ENCODE measurements at regions not wholly inside any gene's neighbourhood (a gene's known extent, or its start where the extent isn't known, plus 50 kb on each side); places are given as distances from the start of the nearest gene placed in this dataset.

DNA sequence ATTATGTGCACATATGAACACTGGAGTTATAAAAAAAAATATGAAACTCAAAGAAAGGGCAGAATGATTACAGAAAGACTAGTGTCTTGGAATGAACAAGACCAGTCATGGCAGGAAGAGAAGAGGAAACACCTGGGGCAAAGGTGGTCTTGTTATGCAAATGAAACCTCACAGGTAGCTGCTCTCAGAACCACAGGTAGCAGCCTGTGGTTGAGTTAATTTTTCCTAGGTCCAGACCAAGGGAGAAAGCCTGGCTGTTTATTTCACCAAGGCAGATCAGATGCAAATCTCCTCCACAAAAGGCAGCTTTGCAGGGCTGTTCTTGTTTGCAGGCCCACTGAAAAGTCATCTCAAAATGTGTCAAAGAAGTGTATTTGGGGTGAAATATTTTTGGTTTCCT lies 785.8 kb downstream of the RNF144A start:
- no peaks in the 10 kb centered on the region for H4K20me1 ChIP-seq (replicated peaks; ENCODE audit: control insufficient read depth, insufficient read depth, low read length)
- H3K9me1 ChIP-seq (ENCODE audit: control insufficient read depth, insufficient read depth, low read length), result no peaks in the 10 kb centered on the region
- in situ Hi-C loops (cut with MboI) (no loop called here), intact Hi-C loops (cut with micrococcal nuclease) (no loop called here)
- no peaks in the 10 kb centered on the region for H3K9me3 ChIP-seq (replicated peaks; ENCODE audit: control insufficient read depth, insufficient read depth, low read depth, low read length)
- no peaks in the 10 kb centered on the region for H3K79me2 ChIP-seq (ENCODE audit: control insufficient read depth, insufficient read depth, low read length)
- H3K36me3 ChIP-seq (ENCODE audit: control insufficient read depth, insufficient read depth, low read length), result no peaks in the 10 kb centered on the region
- H2AFZ ChIP-seq (ENCODE audit: low read depth, low read length), result no peak overlapping the region
- no peak for DNase-seq (ENCODE audit: extremely low read depth in 1 of 4, low spot score in 3 of 4)
- no peaks in the 10 kb centered on the region for H3K27me3 ChIP-seq (ENCODE audit: control insufficient read depth in 2 of 2, insufficient read depth in 2 of 2, low read length in 2 of 2)
- ATAC-seq, result no peak
- no peaks in the 10 kb centered on the region for H3K4me1 ChIP-seq (replicated peaks in 1 of 2; ENCODE audit: control insufficient read depth in 2 of 2, insufficient read depth in 2 of 2, low read length in 2 of 2)
- ChIA-PET POLR2A (no interaction called here), CTCF (ENCODE audit: low intra/inter-chr PET ratio) (no interaction called here)
- no peak overlapping the region for H3K27ac ChIP-seq (ENCODE audit: extremely low read depth, low read depth, low read length)
- FAIRE-seq, result no peak
- BruUV-seq (replicated peaks), result no TSS peak
- no peak overlapping the region for H3K4me3 ChIP-seq
- TF ChIP-seq HSF4 (CRISPR knock-in tag; IDR thresholded peaks at IDR 0.05; ENCODE audit: borderline replicate concordance) (no peak), JUNB (CRISPR knock-in tag; conservative IDR thresholded peaks at IDR 0.05) (no peak), MED1 (CRISPR knock-in tag; IDR thresholded peaks at IDR 0.05; ENCODE audit: borderline replicate concordance) (no peak), ARID2 (IDR thresholded peaks at IDR 0.05) (no peak), ZNF133 (CRISPR knock-in tag; IDR thresholded peaks at IDR 0.05) (no peak), RNF2 (IDR thresholded peaks at IDR 0.05) (no peak), KLF16 (IDR thresholded peaks at IDR 0.05) (no peak), ZNF778 (CRISPR knock-in tag; IDR thresholded peaks at IDR 0.05) (no peak), HNRNPH1 (optimal IDR thresholded peaks at IDR 0.05; ENCODE audit: low read depth, low read length) (no peak)
- TF ChIP-seq, protein P1, sequence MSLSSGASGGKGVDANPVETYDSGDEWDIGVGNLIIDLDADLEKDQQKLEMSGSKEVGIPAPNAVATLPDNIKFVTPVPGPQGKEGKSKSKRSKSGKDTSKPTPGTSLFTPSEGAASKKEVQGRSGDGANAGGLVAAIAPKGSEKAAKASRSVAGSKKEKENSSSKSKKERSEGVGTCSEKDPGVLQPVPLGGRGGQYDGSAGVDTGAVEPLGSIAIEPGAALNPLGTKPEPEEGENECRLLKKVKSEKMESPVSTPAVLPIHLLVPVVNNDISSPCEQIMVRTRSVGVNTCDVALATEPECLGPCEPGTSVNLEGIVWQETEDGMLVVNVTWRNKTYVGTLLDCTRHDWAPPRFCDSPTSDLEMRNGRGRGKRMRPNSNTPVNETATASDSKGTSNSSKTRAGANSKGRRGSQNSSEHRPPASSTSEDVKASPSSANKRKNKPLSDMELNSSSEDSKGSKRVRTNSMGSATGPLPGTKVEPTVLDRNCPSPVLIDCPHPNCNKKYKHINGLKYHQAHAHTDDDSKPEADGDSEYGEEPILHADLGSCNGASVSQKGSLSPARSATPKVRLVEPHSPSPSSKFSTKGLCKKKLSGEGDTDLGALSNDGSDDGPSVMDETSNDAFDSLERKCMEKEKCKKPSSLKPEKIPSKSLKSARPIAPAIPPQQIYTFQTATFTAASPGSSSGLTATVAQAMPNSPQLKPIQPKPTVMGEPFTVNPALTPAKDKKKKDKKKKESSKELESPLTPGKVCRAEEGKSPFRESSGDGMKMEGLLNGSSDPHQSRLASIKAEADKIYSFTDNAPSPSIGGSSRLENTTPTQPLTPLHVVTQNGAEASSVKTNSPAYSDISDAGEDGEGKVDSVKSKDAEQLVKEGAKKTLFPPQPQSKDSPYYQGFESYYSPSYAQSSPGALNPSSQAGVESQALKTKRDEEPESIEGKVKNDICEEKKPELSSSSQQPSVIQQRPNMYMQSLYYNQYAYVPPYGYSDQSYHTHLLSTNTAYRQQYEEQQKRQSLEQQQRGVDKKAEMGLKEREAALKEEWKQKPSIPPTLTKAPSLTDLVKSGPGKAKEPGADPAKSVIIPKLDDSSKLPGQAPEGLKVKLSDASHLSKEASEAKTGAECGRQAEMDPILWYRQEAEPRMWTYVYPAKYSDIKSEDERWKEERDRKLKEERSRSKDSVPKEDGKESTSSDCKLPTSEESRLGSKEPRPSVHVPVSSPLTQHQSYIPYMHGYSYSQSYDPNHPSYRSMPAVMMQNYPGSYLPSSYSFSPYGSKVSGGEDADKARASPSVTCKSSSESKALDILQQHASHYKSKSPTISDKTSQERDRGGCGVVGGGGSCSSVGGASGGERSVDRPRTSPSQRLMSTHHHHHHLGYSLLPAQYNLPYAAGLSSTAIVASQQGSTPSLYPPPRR (CRISPR knock-in tag; IDR thresholded peaks at IDR 0.05; ENCODE audit: borderline replicate concordance), result no peak
- TF ChIP-seq, protein P2, sequence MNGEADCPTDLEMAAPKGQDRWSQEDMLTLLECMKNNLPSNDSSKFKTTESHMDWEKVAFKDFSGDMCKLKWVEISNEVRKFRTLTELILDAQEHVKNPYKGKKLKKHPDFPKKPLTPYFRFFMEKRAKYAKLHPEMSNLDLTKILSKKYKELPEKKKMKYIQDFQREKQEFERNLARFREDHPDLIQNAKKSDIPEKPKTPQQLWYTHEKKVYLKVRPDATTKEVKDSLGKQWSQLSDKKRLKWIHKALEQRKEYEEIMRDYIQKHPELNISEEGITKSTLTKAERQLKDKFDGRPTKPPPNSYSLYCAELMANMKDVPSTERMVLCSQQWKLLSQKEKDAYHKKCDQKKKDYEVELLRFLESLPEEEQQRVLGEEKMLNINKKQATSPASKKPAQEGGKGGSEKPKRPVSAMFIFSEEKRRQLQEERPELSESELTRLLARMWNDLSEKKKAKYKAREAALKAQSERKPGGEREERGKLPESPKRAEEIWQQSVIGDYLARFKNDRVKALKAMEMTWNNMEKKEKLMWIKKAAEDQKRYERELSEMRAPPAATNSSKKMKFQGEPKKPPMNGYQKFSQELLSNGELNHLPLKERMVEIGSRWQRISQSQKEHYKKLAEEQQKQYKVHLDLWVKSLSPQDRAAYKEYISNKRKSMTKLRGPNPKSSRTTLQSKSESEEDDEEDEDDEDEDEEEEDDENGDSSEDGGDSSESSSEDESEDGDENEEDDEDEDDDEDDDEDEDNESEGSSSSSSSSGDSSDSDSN (IDR thresholded peaks at IDR 0.05; ENCODE audit: borderline replicate concordance in 1 of 2, low read depth in 2 of 2, low read length in 2 of 2), result no peak
- TF ChIP-seq, protein P3, sequence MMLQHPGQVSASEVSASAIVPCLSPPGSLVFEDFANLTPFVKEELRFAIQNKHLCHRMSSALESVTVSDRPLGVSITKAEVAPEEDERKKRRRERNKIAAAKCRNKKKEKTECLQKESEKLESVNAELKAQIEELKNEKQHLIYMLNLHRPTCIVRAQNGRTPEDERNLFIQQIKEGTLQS (IDR thresholded peaks at IDR 0.05), result no peak
- TF ChIP-seq, protein P3 (CRISPR knock-in tag; conservative IDR thresholded peaks at IDR 0.05), result no peak
- TF ChIP-seq, protein P4, sequence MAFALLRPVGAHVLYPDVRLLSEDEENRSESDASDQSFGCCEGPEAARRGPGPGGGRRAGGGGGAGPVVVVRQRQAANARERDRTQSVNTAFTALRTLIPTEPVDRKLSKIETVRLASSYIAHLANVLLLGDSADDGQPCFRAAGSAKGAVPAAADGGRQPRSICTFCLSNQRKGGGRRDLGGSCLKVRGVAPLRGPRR (CRISPR knock-in tag; IDR thresholded peaks at IDR 0.05), result no peak
- H3K9ac ChIP-seq (ENCODE audit: insufficient read depth in 1 of 2, low read depth in 2 of 2, low read length in 2 of 2), result no peak overlapping the region
- H3K4me2 ChIP-seq (ENCODE audit: insufficient read depth, low read length), result no peak overlapping the region

All from K562 (cell line).